HG03442 (cell line): ENCODE measurements at regions not wholly inside any gene's neighbourhood (a gene's known extent, or its start where the extent isn't known, plus 50 kb on each side); places are given as distances from the start of the nearest gene placed in this dataset.

Source experiments
- ATAC-seq: cut with Tn5 transposase; IDR thresholded peaks from one replicate; pipeline ENCODE4 v1.9.1; 2021; ENCODE audit warnings: mild to moderate bottlenecking, moderate library complexity; ENCODE audit not compliant: unreplicated experiment

DNA sequence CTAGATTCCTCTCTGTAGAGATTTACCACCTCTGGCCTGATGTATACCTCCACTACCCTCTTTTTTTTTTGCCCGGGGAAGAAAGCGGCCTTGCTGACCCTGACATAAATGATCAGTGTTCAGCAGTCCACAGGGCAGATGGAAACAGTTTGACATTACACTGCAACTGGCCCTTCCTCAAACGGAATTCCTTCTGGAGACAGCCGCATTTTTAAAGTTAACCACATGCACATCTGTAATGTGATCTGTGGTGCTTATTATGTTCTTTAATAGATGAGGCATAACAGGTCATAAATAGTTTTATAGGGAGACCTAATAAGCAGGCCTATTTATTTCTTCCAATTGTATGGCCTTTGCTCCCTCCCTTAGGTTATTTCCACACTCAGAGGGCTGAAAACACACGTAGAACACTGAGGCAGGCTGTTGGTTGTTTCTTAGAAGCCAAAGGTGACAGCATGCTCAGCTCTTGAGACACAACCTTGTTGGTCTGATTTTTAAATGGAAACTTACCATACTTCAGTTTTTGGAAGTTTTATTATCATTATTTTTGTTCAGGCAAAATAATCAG, 84.0 kb upstream of the APC start:
- ATAC-seq, result no peak

DNA sequence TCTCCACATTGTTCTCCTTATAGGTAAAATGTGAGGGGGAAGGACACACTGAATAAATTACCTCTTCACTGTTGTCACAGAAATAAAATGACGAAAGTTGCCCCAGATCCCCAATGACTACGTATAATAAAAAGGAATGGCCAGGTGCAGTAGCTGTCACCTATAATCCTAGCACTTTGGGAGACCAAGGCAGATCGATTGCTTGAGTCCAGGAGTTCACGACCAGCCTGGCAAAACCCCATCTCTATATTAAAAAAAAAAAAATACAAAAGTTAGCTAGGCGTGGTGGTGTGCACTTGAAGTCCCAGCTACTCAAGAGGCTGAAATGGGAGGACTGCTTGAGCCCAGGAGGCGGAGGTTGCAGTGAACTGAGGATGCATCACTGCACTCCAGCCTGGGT, 82.2 kb upstream of the APC start:
- no peak for ATAC-seq

DNA sequence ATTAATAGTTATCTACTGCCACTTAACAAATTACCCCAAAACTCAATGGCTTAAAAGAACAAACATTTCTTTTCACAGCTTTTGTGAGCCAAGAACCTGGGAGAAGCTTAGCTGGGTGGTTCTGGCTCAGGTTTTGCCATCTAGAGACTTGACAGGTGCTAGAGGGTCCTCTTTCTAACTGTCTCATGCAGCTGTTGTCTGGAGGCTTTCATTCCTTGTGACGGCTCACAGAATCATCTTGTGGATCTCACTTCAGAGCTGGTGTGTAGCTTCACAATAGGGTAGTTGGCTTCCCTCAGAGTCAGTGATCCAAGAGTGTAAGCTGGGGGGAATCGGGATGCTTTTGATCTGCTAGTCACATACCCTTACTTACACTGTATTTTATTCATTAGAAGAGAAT, 81.2 kb upstream of the APC start:
- ATAC-seq, result no peak

DNA sequence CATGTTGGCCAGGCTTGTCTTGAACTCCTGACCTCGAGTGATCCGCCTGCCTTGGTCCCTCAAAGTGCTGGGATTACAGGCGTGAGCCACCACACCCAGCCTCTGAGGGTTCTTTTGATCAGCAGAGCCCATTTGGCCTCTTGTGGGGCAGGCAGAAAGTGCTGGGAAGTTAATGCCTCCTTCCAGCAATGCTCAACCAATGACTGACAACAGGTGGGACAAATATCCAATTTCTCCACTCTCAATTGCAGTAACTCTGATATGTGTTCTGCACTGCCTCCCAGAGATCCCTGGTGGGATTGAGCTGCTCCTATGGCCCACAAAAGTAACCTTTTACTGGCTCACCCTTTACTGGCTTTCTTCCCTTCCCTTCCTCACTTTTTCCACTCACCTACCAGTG, 79.9 kb upstream of the APC start:
- no peak for ATAC-seq

DNA sequence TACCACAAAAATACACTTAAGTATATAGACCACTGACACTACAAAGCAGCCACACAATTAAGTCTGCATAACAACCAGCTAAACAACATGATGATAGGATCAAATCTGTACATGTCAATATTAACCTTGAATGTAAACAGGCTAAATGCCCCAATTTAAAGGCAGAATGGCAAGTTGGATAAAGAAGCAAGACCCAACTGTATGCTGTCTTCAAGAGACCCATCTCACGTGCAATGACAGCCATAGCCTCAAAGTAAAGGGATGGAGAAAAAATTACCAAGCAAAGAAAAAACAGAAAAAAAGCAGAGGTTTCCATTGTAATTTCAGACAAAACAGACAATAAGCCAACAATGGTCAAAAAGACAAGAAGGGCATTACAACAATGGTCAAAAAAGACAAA, 77.3 kb upstream of the APC start:
- no peak for ATAC-seq

DNA sequence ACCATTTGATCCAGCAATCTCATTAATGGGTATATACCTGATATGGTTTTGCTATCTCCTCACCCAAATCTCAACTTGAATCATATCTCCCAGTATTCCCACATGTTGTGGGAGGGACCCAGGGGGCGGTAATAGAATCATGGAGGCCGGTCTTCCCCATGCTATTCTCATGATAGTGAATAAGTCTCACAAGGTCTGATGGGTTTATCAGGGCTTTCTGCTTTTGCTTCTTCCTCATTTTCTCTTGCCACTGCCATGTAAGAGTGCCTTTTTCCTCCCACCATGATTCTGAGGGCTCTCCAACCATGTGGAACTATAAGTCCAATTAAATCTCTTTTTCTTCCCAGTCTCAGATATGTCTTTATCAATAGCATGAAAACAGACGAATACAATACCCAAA, 74.5 kb upstream of the APC start:
- no peak for ATAC-seq

DNA sequence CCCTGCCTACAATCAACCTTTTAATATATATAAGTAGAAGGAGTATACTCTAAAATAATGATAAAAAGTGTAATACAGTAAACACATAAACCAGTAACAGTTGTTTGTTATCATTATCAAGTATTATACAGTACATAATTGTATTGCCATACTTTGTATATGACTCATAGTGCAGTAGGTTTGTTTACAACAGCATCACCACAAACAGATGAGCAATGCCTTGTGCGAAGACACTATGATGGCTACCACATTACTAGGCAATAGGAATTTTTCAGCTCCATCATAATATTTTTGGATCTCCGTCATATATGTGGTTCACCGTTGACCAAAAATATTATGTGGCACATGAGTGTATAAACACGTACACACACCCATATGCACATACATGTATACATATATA, 69.7 kb upstream of the APC start:
- no peak for ATAC-seq

DNA sequence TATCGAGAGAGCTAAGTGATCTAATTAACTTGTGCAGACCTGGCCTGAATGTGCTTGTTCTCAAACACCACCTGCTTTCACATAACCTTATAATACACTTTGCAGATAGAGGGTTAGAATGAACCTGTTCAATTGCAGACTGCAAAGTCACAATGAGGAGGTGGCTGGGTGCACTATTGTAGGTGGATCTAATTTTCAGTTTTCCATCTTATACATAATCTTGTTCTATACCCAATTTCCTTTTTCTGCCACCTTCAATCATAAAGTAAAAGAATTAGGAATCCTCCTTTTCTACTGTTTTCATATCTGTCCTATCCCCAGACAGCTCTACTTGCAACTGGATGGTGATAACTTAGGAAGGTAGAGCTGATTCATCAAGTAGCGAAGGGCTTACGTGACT, 68.8 kb upstream of the APC start:
- ATAC-seq, result no peak

DNA sequence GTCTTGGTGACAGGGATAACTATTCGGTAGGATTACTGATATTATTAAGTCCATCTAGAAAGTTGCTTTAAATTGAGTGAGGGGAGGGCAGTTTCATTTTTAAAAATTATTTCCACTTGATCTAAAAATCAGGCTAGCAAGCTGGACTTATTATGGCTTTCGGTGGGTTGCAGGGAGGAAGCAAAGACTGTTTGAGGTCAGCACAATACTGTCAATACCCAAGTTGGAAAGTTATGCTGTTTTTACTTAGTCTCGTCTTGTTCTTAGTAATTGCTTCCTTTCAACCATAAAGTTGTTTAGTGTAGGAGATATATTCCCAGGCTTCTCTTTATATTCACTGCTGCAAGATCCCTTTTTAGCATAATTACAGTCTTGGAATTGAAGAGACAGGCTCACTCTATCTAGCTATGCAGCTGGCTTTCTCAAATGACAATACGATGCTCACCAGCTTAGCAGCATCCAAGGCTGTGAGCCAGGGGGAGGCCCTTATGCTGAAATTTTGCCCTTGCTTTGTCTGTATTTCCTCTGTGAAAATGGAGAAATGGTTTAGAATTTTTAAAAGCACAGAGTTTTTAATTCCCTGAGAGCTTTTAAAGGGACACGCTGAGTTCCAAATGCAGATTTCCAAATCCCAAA, 68.2 kb upstream of the APC start:
- ATAC-seq, result no peak

DNA sequence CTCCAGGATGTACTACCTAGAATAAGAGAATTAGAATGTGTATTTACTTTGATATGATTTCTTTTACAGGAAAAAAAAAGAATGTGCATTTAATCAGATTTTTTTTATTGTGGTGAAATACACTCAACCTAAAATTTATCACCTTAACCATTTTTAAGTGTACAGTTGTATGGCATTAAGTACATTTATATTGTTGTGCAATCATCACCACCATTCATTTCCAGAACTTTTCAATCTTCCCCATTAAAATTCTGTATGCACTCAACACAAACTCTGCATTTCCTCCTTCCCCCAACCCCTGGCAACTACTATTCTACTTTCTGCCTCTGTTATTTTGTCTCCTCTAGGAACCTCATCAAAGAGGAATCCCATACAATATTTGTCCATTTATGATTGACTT, 66.0 kb upstream of the APC start:
- no peak for ATAC-seq

DNA sequence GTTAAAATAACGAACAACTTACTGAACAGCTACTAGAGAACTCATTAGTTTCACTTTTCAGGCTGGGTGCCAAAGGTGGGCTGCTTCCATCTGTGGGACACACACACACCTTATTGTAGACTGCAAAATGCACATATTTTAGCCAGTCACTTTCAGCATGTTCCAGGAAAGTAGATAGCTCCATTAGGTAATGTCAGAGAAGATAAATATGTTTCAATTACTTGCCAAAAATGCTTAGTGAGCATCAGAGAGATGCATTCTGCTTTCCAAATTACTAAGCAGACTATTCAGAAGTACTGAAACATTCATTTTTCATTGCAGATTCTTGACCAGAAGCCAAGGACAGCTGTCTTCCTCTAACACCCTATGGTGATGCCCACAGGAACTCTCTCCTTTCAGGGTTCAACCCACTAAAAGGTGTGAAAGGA, 56.2 kb upstream of the APC start:
- ATAC-seq, result peak; percentile 73

DNA sequence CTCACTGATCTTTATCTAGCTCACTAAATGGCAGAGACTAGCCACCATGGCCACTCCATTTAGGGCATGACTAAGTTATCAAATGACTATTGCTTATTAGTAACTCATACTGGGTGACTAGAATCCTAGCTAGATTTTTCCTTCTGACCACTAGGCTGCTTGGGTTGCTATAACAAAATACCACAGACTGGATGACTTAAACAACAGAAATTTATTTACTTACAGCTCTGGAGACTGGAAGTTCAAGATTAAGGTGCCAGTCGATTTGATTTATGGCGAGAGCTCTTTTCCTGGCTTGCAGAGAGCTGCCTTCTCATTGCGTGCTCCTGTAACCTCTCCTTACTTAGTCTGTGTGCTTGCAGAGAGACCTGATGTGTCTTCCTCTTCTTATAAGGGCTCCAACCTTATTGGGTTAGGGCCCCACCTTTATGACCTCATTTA, 55.0 kb upstream of the APC start:
- no peak for ATAC-seq

DNA sequence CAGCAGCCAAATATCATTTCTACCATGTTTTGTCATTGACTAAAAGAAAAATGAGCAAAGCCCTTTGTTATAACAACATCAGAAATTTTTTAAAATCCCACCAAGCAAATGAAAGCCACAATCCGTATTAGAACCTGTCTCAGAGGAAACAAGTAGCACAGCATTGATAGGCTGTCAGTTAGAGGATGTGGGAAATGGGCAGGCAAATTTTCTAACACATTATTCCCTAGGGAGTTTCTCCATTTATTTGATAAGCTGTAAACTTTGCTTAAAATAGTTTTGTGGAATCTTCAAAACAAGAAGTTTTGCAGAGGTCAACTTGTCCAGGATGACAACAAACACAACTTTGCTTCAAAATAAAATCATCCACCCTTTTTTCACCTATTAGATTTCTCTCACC, 53.6 kb upstream of the APC start:
- ATAC-seq, result no peak

DNA sequence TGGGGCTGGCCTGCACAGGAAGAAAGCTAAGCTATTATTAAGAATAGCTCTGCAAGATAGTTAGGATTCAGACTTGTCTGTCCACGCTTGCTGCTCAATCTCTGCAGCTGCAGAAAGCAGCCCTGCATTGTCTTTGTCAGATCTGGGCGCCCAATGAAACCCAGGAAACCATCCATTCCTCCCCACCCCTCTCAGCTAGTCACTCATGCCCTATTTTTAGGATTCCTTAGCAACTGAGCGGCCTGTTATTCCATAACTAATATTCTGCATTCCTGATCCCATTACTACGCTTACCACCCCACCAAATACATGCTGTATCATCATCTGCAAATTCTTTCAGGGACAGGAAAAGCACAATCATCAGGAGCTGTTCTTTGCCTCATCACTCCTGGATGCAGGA, 52.9 kb upstream of the APC start:
- ATAC-seq, result no peak

DNA sequence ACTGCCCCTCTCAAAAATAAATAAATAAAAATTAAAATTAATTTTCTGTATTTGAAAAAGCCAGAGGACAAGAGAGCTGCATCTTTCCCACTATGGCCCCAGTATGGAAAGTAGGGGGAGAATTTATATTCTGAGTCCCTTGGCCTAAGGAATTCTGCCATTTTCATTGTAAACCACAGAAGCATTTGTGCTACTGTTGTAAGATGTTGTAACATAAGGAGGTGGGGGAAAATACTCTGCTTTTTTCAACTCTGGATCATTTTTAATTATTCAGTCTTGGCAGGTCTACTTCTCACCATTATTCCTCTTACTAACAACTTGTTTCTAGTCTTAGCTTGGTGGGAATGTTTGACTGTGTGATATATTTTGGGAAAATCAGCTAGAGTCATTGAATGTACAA, 52.3 kb upstream of the APC start:
- no peak for ATAC-seq

DNA sequence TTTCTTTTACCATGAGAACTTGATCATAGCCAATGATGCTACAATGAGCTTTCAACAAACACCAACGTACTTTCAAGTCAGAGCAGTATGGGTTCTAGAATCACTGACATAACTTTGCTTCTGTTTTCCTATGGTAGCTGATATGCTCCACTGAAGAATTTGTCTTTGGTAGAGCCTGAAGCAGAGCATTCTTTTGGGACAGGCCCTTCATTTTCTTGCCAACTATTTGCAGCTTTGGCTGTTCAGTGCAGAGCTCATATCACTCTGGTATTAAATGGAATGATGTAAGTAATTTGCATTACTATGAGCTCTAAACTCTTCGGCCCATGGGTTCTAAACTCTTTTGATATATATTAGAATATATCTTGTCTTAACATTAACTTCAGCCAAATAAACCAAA, 51.8 kb upstream of the APC start:
- no peak for ATAC-seq

DNA sequence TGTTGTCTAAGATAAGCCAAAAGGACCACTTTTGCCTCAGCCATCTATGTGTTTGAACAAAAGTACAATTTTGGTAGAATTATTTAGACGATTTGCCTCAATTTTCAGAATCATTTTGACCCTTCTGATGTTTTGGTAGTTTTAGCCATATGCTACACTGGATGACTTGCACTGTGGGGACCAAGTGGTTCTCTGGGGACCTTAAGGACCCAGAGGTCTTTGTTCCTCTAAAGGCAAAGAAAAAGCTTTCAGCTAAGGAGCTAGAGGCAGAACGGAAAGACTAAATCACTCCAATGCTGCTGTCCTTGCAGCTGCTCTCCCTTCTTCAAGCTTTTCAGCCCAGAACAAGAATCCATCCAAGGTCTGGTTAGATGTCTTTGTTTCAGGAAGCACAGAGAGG, 51.0 kb upstream of the APC start:
- ATAC-seq, result no peak

DNA sequence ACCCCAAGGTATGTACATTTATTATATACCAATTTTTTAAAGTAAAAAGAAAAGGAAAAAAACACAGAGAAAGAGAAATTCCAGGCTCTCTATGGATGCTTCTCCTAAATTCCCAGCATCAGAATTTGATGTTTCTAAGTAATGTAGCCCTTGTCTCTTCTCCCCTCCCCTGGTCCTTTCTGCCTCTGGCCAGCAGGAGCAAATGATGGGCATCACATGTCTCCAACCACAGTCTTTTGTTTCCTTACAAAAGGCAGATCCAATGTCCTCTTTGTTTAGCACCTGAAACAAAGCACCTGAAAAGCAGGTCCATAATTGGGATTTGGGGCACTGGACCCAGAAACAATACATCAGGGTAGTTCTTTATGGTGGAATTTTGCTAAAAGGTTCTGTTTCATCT, 50.4 kb upstream of the APC start:
- ATAC-seq, result no peak
